GM12878 (cell line): ENCODE measurements at regions not wholly inside any gene's neighbourhood (a gene's known extent, or its start where the extent isn't known, plus 50 kb on each side); places are given as distances from the start of the nearest gene placed in this dataset.

Experiments
- ATAC-seq: fragments of 200-7000 bp; cut with Tn5 transposase; 3 replicates; pipeline ENCODE4 v1.9.1; 2020; ENCODE audit warnings: mild to moderate bottlenecking, moderate library complexity
- BruUV-seq: library from RNA; stranded (reverse); fragments of 400-500 nt; replicated peaks from 2 replicates; lab custom pipeline; 2021; lab: Mats Ljungman, UMichigan
- CTCF ChIA-PET: fragments of 300-600 bp; sonication (Branson Sonifier 250); formaldehyde crosslinking; extraction: SDS; loops from one replicate; lab custom pipeline; 2021; ENCODE audit warnings: inconsistent platforms; lab: Yijun Ruan, JAX
- POLR2A ChIA-PET: fragments of 350-600 bp; formaldehyde crosslinking; extraction: SDS; loops from one replicate; lab custom pipeline; 2021; ENCODE audit warnings: inconsistent platforms; lab: Charles Lee
- RAD21 ChIA-PET: fragments of 300-600 bp; sonication (Branson Sonifier 250); formaldehyde crosslinking; loops from one replicate; lab custom pipeline; 2023; ENCODE audit warnings: antibody characterized with exemption; ENCODE audit not compliant: unreplicated experiment; lab: Charles Lee
- SMC1A ChIA-PET: fragments of 300-600 bp; sonication (Branson Sonifier 250); formaldehyde crosslinking; loops from one replicate; lab custom pipeline; 2023; ENCODE audit not compliant: unreplicated experiment, uncharacterized antibody; lab: Charles Lee
- DNase-seq: peaks from one replicate; pipeline ENCODE4 v3.0.0-alpha.2; 2011; ENCODE audit warnings: low read depth, low spot score
- FAIRE-seq: peaks from 3 replicates; lab custom pipeline; 2011; peaks lifted over from hg19 to GRCh38; lab: Jason Lieb, UNC
- H2AFZ ChIP-seq: 2 replicates; pipeline ENCODE4 v1.6.0; 2011; ENCODE audit warnings: low read depth, low read length, control low read depth; ENCODE audit not compliant: control insufficient read depth
- H3K27ac ChIP-seq: 2 replicates; pipeline ENCODE4 v1.5.1; 2011; ENCODE audit warnings: control low read depth; ENCODE audit not compliant: control insufficient read depth, insufficient read depth
- H3K27me3 ChIP-seq, 2 experiments: replicated peaks in 1 of 2; 2 replicates each; pipeline versions ENCODE4 v1.6.0 to v1.6.1; 2011; ENCODE audit warnings: low read length in 1 of 2; ENCODE audit not compliant: control insufficient read depth in 2 of 2, insufficient read depth in 2 of 2
- H3K36me3 ChIP-seq, 2 experiments: 2 replicates each; pipeline ENCODE4 v1.5.1; 2011; ENCODE audit warnings: low read length in 1 of 2; ENCODE audit not compliant: control insufficient read depth in 2 of 2, insufficient read depth in 2 of 2
- H3K4me1 ChIP-seq: 2 replicates; pipeline ENCODE4 v1.6.1; 2011; ENCODE audit warnings: mild to moderate bottlenecking, low read length, moderate library complexity, mixed read lengths; ENCODE audit not compliant: control insufficient read depth, insufficient read depth
- H3K4me2 ChIP-seq: 2 replicates; pipeline ENCODE4 v1.6.0; 2011; ENCODE audit warnings: control low read depth; ENCODE audit not compliant: control insufficient read depth, insufficient read depth
- H3K4me3 ChIP-seq: fragments of 200-600 bp; sonication (generic); 2 replicates; pipeline ENCODE4 v1.5.1; 2016
- H3K79me2 ChIP-seq: 2 replicates; pipeline ENCODE4 v1.6.0; 2011; ENCODE audit warnings: low read length; ENCODE audit not compliant: control insufficient read depth, insufficient read depth
- H3K9ac ChIP-seq: 2 replicates; pipeline ENCODE4 v1.8.0; 2011; ENCODE audit warnings: low read length, control low read depth, mixed read lengths; ENCODE audit not compliant: control insufficient read depth, insufficient read depth
- H3K9me3 ChIP-seq: replicated peaks from 3 replicates; pipeline ENCODE4 v1.5.1; 2011; ENCODE audit warnings: mild to moderate bottlenecking, low read length; ENCODE audit not compliant: control insufficient read depth, insufficient read depth
- H4K20me1 ChIP-seq: 2 replicates; pipeline ENCODE4 v1.6.0; 2011; ENCODE audit not compliant: control insufficient read depth, insufficient read depth
- ATF3 ChIP-seq: IDR thresholded peaks from 2 replicates; pipeline ENCODE4 v1.6.1; 2011; ENCODE audit warnings: low read depth, mild to moderate bottlenecking, low read length, moderate library complexity, borderline replicate concordance; ENCODE audit errors: extremely low read depth
- ESRRA ChIP-seq: IDR thresholded peaks from 2 replicates; pipeline ENCODE4 v1.6.1; 2012; ENCODE audit warnings: mild to moderate bottlenecking, low read length, improper control_type of control experiment
- ETV6 ChIP-seq, 2 experiments: fragments of 450-650 bp in 1 of 2; IDR thresholded peaks in 1 of 2; conservative IDR thresholded peaks in 1 of 2; 2 replicates each; pipeline ENCODE4 v1.6.1; 2014; ENCODE audit warnings: antibody characterized with exemption in 1 of 2, borderline replicate concordance in 1 of 2, low read depth in 1 of 2, mild to moderate bottlenecking in 1 of 2, moderate library complexity in 1 of 2
- GATAD2B ChIP-seq: fragments of 450-650 bp; conservative IDR thresholded peaks from 2 replicates; pipeline ENCODE4 v1.6.1; 2017; ENCODE audit warnings: low read depth, mild to moderate bottlenecking, moderate library complexity
- HDAC2 ChIP-seq: fragments of 200-600 bp; sonication (generic); IDR thresholded peaks from 2 replicates; pipeline ENCODE4 v1.6.1; 2017
- MXI1 ChIP-seq: fragments of 150-350 bp; IDR thresholded peaks from 2 replicates; pipeline ENCODE4 v1.6.1; 2011; ENCODE audit warnings: low read depth, mild to moderate bottlenecking, inconsistent platforms, low read length, improper control_type of control experiment
- NFYA ChIP-seq: IDR thresholded peaks from 2 replicates; pipeline ENCODE4 v1.6.1; 2011; ENCODE audit warnings: low read depth, mild to moderate bottlenecking, low read length, improper control_type of control experiment, borderline replicate concordance
- RAD21 ChIP-seq: IDR thresholded peaks from 2 replicates; pipeline ENCODE4 v1.6.1; 2011; ENCODE audit warnings: mild to moderate bottlenecking, low read depth, low read length, moderate library complexity; ENCODE audit not compliant: insufficient read depth
- RBBP5 ChIP-seq: fragments of 200-600 bp; sonication (generic); conservative IDR thresholded peaks from 2 replicates; pipeline ENCODE4 v1.6.1; 2016
- RFX5 ChIP-seq: IDR thresholded peaks from 2 replicates; pipeline ENCODE4 v1.6.1; 2011; ENCODE audit warnings: low read depth, low read length, improper control_type of control experiment
- SP1 ChIP-seq: IDR thresholded peaks from one replicate; pipeline ENCODE4 v1.6.1; 2011; ENCODE audit warnings: low read depth, low read length
- STAT1 ChIP-seq: fragments of 450-650 bp; conservative IDR thresholded peaks from 2 replicates; pipeline ENCODE4 v1.6.1; 2014; ENCODE audit warnings: antibody characterized with exemption, mild to moderate bottlenecking
- TARDBP ChIP-seq: IDR thresholded peaks from 2 replicates; pipeline ENCODE4 v1.6.1; 2016; ENCODE audit warnings: borderline replicate concordance
- TCF12 ChIP-seq: IDR thresholded peaks from 2 replicates; pipeline ENCODE4 v1.6.1; 2011; ENCODE audit warnings: low read depth, mild to moderate bottlenecking, low read length
- ZBTB33 ChIP-seq: fragments of 450-650 bp; IDR thresholded peaks from 2 replicates; pipeline ENCODE4 v1.6.1; 2017; ENCODE audit warnings: mild to moderate bottlenecking
- ZNF274 ChIP-seq: IDR thresholded peaks from one replicate; pipeline ENCODE4 v1.8.0; 2011; ENCODE audit not compliant: insufficient read length, insufficient read depth
- WGBS: methylation state at CpG from one replicate; pipeline ENCODE4 v1.1.6; 2016; ENCODE audit warnings: low lambda C conversion rate; ENCODE audit not compliant: insufficient replicate concordance, insufficient coverage; ENCODE audit errors: missing lambda C conversion rate; 5-methylcytosine and 5-hydroxymethylcytosine counted together
- in situ Hi-C: fragments of 300-500 bp; cut with MboI; formaldehyde crosslinking; loops from 9 replicates; pipeline ENCODE4 v1.14.3; 2018; ENCODE audit warnings: mixed read lengths
- intact Hi-C: fragments of 100-400 bp; cut with micrococcal nuclease; formaldehyde crosslinking; loops from one replicate; pipeline ENCODE4 v1.14.2; 2022; ENCODE audit not compliant: unreplicated experiment

GRCh38 chr11:106449763-106450162 is 372.3 kb downstream of the AASDHPPT start:
- FAIRE-seq, result no peak
- ChIA-PET RAD21 (no interaction called here), POLR2A (no interaction called here), CTCF (no interaction called here)
- Histone ChIP-seq H3K79me2 (no peaks in the 10 kb centered on the region), H2AFZ (no peak overlapping the region), H3K36me3 (no peaks in the 10 kb centered on the region), H4K20me1 (no peaks in the 10 kb centered on the region), H3K4me3 (no peak overlapping the region), H3K9me3 (no peaks in the 10 kb centered on the region), H3K27ac (no peak overlapping the region), H3K27me3 (no peaks in the 10 kb centered on the region), H3K4me2 (no peak overlapping the region), H3K4me1 (no peaks in the 10 kb centered on the region), H3K9ac (no peak overlapping the region)
- intact Hi-C loops (no loop called here), in situ Hi-C loops (no loop called here)
- 13% methylated on average over 3 of the region's 3 CpGs for WGBS
- no TSS peak for BruUV-seq
- no peak for ATAC-seq
- DNase-seq, result no peak
- TF ChIP-seq GATAD2B (no peak), TCF12 (no peak), ZNF274 (no peak), MXI1 (no peak), RAD21 (no peak), STAT1 (no peak), ESRRA (no peak)
- TF ChIP-seq, all 136 proteins: peak for 0
- SMC1A ChIA-PET, result no interaction called here

GRCh38 chr11:106451228-106451922 is 373.9 kb downstream of the AASDHPPT start:
- in situ Hi-C loops, result no loop called here
- H4K20me1 ChIP-seq, result no peaks in the 10 kb centered on the region
- ChIA-PET SMC1A (no interaction called here), CTCF (no interaction called here), POLR2A (no interaction called here), RAD21 (no interaction called here)
- BruUV-seq, result no TSS peak
- no peaks in the 10 kb centered on the region for H3K36me3 ChIP-seq
- 0% methylated on average over 2 of the region's 2 CpGs for WGBS
- H3K79me2 ChIP-seq, result no peaks in the 10 kb centered on the region
- H3K4me2 ChIP-seq, result no peak overlapping the region
- H3K4me1 ChIP-seq, result no peaks in the 10 kb centered on the region
- no peak overlapping the region for H3K27ac ChIP-seq
- no peak overlapping the region for H3K9ac ChIP-seq
- no peaks in the 10 kb centered on the region for H3K9me3 ChIP-seq
- no peak overlapping the region for H2AFZ ChIP-seq
- FAIRE-seq, result no peak
- DNase-seq, result no peak
- no peak for ATAC-seq
- H3K27me3 ChIP-seq, result no peaks in the 10 kb centered on the region
- intact Hi-C loops, result no loop called here
- H3K4me3 ChIP-seq, result no peak overlapping the region
- TF ChIP-seq RBBP5 (no peak), TARDBP (no peak), HDAC2 (no peak), RAD21 (no peak), SP1 (no peak), RFX5 (no peak), ZBTB33 (no peak), ATF3 (no peak), ETV6 (conservative IDR thresholded peaks at IDR 0.05 in 1 of 2, IDR thresholded peaks at IDR 0.05 in 1 of 2; ENCODE audit: borderline replicate concordance in 1 of 2, low read depth in 1 of 2) (no peak), NFYA (no peak)
